HG03025 (cell line): ENCODE measurements at regions not wholly inside any gene's neighbourhood (a gene's known extent, or its start where the extent isn't known, plus 50 kb on each side); places are given as distances from the start of the nearest gene placed in this dataset.

Source experiments
- ATAC-seq: cut with Tn5 transposase; IDR thresholded peaks from one replicate; pipeline ENCODE4 v1.9.1; 2021; ENCODE audit warnings: mild to moderate bottlenecking, moderate library complexity; ENCODE audit not compliant: unreplicated experiment, low FRiP score

- no peak for ATAC-seq
Measured at GRCh38 chr12:114873656-114874055, 189.7 kb upstream of the TBX3 start.

GRCh38 chr12:114868995-114869834, 185.2 kb upstream of the TBX3 start:
- ATAC-seq = no peak

GRCh38 chr12:114866331-114866730, 182.4 kb upstream of the TBX3 start:
- ATAC-seq = no peak

DNA sequence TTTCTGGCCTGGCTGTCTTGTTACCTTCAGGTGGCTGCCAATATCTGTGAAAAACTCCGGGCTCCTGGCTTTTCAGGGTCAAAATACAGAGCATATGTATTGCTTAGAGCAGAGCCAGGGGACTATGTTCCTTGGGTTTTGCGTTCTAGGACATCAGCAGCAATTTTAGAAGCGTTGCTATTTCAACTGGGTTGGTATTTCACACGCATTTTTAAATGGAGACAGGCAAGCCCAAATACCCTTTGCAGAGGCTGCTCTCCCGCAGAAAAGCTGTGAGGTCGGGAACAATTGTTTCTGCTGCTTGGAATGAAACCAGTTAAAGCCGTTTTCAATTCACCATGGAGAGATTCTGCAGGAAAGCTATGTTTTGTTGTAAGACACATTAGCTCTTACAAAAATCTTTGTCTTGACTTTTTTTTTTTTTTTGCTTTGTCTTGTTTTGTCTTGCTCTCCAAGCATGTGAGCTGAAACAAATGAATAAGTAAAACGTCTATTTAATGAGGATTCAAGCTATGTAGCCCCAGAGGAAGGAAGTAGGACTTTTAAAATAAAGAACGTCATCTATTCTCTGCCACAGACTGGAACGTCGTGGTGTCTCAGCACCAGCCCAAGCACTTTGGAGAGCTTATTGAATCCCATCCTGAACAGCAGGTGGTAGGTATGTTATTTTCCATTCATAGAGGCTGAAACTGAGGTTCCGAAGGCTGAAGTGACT, 181.0 kb upstream of the TBX3 start:
- ATAC-seq = no peak

DNA sequence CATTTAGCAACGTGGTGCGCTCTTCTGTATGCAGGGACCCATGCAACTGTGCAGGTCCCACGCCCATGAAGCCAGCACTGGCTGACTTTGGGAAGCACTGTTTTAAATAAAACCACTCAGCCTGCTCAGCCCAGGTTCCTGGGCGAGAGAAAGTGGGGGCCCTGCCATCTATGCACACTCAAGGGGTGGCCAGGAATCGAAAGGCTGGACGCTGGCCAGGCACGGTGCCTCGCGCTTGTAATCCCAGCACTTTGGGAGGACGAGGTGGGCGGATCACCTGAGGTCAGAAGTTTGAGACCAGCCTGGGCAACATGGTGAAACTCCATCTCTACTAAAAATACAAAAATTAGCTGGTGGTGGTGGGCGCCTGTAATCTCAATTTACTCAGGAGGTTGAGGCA, 179.9 kb upstream of the TBX3 start:
- no peak for ATAC-seq

- ATAC-seq = no peak
Measured at GRCh38 chr12:114860969-114861368, 177.0 kb upstream of the TBX3 start.

DNA sequence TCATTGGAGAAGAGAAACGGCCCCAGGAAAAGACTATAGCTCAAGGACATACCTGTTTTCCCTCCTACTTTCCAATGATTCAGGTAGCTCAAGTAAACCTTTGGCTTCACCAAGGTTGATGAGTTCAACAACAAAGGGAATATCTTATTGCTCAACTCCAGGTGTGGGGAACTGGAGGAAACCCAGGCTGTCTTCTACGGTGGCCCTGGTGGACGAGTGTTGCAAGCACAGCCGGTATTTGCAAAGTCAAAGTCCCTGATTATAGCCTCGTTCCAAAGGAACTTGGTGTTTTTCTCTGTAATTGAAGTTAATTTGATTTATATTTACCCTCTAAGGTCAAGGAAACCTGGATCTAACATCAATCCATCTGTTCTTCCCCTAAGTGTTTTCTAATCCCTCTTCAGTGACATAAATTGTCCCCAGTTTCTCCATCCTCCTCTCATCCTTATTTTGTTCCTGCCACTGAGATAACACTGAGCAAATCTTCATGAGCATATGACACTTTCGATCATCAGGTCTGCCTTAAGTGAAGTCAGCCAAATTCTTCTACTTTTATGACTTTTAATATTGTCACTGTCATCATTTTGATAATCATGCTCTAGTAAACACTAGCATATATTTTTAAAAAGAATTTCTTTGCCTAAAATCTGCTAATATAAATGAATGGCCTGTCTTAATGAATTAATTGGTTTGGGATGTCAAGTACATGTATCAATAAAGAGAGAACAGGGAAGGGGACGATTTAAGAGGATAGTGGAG, 174.6 kb upstream of the TBX3 start:
- ATAC-seq = no peak

DNA sequence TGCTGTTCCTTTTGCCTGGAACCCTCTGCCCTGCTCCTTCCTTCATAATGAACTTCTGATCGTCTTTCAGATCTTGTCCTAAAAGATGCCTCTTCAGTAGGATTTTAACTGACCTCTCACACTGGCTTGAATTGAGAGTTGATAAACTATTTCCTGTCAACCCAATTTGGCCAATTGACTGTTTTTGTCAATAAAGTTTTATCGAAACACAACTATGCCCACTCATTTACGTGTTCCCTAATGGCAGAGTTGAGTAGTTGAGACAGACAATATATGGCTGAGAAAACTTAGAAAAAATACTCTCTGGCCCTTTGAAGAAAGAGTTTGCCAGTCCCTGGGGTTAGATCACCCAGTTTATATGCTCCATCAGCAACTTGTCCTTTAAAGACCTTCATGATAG, 171.7 kb upstream of the TBX3 start:
- ATAC-seq = no peak

GRCh38 chr12:114852976-114853529, 169.1 kb upstream of the TBX3 start:
- ATAC-seq = no peak

DNA sequence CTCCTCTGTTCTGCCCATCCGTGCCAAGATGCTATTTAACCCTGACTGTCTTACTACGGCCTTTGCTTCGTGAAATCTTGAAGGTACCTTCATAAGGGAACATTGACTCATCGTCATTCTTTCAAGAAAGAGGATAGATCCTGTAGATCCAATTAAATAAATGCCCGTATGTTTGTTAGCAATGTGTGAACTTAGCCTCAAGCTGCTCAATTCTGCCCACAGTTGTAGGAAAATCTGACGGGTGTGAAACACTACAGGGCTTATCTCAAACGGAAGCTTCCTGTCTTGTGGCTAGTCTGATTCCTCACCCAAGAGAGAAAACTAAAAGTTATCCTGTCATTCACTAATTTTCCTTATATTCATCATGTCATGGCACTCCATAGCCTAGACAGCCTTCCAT, 168.0 kb upstream of the TBX3 start:
- no peak for ATAC-seq

GRCh38 chr12:114850661-114851275, 166.8 kb upstream of the TBX3 start:
- ATAC-seq = no peak

- ATAC-seq = no peak
Measured at GRCh38 chr12:114848666-114849065, 164.7 kb upstream of the TBX3 start.

- ATAC-seq = no peak
Measured at GRCh38 chr12:114847441-114848035, 163.6 kb upstream of the TBX3 start.

DNA sequence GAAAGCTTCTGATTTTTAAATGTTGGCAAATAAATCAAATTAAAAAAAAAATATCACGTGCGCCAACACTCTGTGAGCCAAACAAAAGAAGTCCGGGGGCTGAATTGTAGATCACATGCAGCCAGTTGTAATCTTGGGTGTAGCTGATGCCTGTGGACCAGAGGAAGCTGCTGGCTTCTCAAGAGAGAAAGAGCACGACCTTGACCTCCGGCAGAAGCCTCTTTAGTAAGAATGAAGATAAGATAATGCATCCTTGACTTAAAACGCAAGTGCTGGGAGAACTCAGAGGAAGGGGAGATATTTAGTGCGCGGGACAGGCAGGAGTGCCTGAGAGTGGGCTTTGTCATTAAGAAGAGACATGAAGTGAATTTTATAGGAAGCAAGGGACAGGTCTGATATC, 162.8 kb upstream of the TBX3 start:
- ATAC-seq = no peak

GRCh38 chr12:114841557-114842251, 157.7 kb upstream of the TBX3 start:
- no peak for ATAC-seq

- no peak for ATAC-seq
Measured at GRCh38 chr12:114838480-114838879, 154.5 kb upstream of the TBX3 start.

- ATAC-seq = no peak
Measured at GRCh38 chr12:114836609-114837008, 152.6 kb upstream of the TBX3 start.

- no peak for ATAC-seq
Measured at GRCh38 chr12:114835031-114835430, 151.1 kb upstream of the TBX3 start.

DNA sequence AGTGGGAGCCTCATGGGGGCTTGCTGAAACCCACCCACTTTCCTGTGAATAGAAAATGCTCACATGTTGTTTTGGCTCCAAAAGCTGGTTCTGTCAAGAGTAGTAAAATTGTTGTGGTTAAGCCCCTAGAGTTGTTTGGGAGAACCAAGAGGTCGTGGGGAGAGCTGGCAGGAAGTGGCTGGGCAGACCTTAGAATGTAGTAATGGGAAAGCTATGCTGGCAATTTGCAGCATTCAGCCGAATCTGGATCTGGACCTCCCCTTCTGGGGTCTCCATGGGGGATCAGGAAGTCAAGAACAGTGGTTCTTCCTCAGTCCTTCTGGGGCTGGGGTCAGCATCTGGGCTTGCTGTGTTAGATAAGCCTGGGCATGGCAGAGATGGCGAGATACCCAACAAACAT, 150.6 kb upstream of the TBX3 start:
- ATAC-seq = no peak

DNA sequence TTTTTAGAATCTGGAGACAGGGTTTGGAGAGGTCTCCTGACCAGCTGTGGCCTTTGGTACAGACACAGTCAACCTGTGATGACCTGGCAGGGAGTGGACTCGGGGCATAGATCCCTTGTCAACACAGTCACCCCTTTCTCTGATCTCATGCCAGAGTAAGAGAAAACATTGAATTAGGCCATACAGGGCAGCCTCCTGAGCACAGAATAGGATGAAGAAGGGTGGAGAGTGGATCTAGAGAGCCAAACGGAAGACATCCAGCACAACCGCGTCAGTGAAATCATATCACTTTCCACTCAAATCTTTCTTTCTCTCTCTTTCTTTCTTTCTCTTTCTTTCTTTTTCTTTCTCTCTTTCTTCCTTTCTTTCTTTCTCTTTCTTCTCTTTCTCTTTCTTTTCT, 145.9 kb upstream of the TBX3 start:
- no peak for ATAC-seq
